HG03135 (cell line): ENCODE measurements at regions not wholly inside any gene's neighbourhood (a gene's known extent, or its start where the extent isn't known, plus 50 kb on each side); places are given as distances from the start of the nearest gene placed in this dataset.

ENCODE experiments used
- ATAC-seq: cut with Tn5 transposase; IDR thresholded peaks from one replicate; pipeline ENCODE4 v1.9.1; 2021; ENCODE audit warnings: mild to moderate bottlenecking, moderate library complexity; ENCODE audit not compliant: unreplicated experiment

DNA sequence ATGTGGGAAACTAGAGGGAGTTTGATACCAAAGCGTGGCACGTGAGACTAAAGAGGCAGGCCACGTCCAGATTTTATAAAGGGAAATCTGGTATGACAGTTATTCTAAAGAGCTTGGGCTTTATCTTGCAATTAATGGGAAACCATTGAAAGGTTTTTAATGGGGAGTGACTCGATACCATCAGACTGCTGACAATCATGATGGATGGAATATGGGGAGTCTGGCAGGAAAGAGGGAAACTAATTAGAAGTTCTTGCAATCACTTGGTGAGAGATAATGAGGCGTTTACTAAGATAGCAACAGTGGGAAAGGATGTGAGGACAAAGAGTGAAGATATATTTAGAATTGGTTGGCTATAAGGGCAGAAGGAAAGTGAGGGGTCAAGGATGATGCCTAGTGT is 94.0 kb downstream of the MBL2 start:
- ATAC-seq, result no peak

DNA sequence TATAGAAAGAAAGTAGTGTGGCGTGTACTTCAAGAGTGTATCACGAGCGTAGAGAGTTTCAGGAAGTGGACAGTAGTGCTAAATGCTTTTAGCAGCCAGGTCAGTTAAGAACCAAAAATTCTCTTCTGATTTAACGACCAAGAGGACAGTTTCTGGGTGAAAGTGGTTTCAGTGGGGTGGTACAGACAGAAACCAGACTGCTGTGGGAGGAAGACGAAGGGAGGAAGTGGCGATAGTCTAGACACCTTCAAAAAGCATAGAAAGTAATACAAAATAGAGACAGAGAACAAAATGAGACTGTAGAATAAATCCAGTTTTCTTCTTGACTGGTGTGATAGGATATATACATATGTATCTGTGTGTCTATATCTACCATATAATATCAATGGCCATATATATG is 93.5 kb downstream of the MBL2 start:
- ATAC-seq, result no peak

DNA sequence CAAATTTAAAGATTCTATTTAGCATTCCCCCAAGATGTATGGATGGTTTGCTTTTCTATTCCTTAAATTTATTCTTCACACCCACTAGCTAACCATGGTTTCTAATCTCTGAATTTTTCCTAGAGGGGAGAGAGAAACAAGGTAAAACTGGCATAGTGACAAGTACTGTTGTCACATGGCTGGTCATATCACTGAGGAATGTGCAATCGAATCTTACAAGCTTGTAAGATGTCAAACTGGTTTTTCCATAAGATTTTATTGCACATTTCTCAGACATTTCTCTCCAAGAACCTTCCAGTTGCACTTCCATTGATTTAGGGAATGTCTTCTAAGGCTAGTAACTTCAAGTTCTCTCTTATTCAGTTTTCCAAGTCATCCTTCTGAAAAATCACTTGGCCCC is 89.8 kb downstream of the MBL2 start:
- ATAC-seq, result no peak

DNA sequence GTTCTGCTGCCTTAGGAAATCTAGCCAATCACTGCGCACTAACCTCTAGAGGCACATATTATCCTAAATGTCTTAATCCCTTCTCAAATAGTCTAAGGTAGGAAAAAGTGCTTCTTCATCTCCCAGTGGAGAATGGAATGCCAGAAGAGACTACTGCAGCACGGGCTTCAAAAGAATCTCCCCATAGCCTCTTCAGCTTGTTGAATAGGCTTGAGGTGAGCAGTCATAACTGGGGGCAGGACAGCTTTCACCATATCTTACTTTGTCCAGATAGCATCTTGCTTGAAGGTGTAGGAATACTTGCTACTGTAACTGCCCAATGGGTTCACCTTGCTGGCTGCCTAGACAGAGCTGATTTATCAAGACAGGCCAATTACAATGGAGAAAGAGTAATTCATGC is 88.8 kb downstream of the MBL2 start:
- no peak for ATAC-seq

DNA sequence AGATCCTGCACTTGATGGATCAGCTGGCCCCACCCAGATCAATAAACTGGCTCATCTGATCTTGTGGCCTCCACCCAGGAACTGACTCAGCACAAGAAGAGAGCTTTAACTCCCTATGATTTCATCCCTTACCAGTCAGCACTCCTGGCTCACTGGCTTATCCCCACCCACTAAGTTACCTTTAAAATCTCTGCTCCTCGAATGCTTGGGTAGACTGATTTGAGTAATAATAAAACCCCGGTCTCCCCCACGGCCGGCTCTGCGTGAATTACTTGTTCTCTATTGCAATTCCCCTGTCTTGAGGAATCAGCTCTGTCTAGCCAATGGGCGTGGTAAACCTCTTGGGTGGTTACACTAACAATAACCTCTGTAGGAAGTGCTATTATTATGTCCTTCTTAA is 83.7 kb downstream of the MBL2 start:
- ATAC-seq, result no peak

DNA sequence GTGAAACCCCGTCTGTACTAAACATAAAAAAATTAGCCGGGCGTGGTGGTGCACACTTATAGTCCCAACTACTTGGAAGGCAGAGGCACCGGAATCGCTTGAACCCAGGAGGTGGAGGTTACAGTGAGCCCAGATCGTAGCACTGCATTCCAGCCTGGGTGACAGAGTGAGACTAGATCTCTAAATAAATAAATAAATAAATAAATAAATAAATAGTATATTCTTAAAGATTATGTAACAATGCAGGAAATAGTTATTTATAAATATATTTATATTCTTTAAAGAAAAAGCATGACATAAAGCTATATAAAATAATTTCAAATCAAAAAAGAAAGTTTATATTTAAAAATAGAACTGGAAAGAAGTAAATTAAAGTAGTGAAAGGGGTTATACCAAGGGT is 76.4 kb downstream of the MBL2 start:
- ATAC-seq, result no peak

DNA sequence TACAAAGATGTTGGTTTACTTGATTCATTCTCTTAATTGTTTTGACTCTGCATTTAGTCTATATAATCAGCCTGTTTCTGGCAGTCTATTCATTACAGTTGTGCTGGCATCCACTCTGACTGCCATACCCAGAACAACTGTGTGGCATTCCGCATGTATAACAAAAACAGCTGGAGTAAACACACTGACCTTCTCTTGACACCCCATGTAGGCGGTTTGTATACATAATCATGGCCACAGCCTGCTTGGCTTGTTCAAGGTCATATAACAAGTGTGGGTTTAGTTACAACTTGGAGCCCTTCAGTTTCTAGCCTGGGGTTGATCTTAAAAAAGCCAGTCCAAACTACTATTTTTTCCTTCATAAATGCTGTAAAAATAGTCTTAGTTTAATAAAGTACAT is 70.9 kb downstream of the MBL2 start:
- no peak for ATAC-seq

DNA sequence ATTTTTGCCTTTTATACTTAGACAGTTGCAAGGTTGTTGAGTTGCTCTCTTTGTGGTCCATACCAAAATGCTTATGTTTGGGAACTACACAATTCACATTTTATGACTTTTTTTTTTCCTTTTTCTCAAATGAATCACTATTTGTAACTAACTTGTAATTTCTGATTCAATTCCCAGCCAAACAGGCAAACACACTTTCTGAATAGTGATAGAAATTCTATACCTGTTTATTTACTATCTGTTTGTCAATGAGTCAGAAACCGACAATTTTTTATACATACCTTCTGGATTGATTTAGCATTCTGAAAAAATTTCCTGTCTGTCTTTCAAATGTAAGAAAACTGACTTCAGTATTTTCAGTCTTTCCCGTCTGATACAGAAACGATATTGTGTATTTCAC is 69.1 kb downstream of the MBL2 start:
- ATAC-seq, result no peak

DNA sequence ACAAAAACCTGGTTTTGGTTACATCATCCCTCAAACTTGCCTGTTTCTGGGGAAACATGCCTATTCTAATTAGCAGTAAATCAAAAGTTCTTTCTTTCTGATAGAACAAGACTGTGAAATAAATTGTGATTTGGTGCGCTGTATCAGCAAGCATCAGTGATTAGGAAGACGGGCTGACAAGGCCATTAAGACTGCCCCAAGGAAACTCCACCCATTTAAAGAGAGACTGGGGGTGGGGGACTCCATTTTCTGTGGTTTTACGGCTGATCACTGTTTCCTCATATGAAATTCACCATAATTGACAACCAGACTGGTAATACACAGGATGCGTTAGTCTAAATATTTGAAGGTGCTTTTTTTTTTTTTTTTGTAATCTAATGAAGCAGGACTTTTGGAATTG is 68.7 kb downstream of the MBL2 start:
- ATAC-seq, result no peak

DNA sequence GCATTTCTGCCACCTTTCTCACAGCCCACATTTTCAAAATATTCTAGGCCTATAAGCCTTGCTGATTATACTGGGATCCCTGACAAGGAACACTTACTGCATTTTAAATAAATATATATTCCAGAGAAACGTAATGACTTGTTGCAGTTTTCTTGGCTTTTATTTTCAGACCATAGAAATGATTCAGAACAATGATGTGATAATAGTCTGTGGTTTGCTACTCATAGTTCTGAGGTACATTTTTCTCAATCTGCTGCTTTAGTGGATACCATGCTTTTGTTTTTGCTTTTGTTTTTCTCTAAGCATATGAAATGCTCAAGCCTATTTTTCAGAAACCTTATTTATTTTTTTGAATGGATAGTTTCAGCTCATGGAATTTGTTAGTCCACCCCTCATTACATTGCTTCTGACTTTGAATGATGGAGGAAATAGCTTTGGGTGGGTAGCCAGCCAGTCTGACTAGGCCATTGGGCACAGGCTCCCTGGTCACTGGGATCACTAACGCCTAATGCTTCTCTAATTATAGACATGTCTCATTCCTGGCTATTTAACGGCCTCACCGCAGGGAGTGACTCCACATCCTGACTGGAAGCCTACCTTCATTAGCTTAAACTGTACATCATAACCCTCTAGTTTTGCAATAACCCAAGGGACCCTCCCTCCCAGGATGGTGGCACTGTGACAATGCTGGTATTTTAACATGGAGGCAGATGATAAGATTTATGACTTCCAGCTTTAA is 66.1 kb downstream of the MBL2 start:
- ATAC-seq, result no peak
